MV-4-11 (cell line): ENCODE measurements at regions not wholly inside any gene's neighbourhood (a gene's known extent, or its start where the extent isn't known, plus 50 kb on each side); places are given as distances from the start of the nearest gene placed in this dataset.
"Not testable (repeated sequence)": the region's sequence is repeated elsewhere in the genome, so short reads cannot be mapped to it uniquely, and the experiment has no call there.

Source experiments
- DNase-seq: peaks from one replicate; lab custom pipeline; 2025; lab: John Stamatoyannopoulos, UW

DNA sequence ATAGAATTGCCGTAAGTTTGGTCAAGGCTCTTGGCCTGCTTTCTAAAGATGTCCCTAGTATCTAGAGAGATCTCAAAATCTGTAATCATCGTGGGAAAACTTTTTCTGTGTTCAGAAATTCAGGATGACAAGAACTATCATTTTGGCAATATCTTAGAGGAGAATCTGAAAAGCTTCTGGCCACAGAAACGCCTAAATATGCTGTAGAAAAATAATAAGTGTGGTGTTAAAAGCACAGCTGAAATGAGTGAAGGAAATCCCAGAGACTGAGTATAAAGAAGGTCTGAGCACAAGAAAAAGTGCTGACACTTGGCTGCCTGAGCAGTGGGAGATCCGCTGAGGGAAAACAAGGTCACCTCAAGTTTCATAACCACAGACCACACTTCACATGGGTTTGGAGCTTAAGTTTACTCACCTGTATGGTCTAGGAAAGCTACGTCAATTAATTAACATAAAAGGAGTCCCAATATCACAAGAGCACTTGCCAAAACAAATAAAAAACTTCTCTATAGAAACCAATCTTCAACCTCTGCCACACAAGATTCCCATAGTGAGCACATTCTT is 235.2 kb upstream of the IRF2BP2 start:
- no peak for DNase-seq

DNA sequence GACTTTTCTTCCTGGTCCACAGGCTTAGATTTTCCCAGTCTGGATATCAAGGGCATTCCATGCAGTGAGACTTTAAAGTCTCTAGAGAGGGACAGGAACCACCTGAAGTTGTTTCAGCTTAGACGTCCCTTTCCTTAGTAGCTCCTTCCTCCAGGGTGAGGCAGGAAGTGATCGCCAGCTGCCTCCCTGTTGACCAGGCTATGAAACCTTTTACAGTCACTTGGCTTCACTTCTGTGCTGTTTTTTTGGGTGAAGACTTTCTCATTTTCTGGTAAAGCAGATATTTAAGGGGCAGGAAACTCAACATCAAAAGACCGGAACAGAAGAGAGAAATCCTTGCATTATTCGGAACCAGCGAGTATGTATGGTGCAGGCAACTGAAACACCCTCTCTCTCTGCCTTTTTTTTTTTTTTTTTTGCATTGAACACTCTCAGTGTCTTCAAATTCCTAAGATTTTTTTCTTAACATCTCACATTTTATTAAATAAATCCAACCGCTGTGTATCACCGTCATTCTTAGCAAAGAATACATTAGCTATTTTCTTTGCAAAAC is 234.6 kb upstream of the IRF2BP2 start:
- peak; percentile 51 for DNase-seq

DNA sequence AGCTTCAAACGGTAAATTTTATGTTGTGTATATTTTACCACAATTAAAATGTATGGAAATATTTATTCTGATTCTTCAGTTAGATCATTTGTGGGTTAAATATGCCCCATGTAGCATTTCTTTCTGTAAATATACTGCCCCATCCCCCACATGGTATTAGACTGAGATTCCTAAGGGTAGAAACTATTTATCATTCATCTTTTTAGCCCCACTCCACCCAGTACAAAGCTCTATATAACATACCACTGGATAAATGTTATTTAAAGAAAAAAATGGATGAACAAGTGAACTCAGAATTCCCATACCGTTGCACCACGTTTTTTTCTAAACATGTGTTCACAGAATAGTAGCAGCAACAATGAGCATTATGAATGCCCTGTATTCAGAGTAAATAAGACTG is 234.0 kb upstream of the IRF2BP2 start:
- DNase-seq: no peak

DNA sequence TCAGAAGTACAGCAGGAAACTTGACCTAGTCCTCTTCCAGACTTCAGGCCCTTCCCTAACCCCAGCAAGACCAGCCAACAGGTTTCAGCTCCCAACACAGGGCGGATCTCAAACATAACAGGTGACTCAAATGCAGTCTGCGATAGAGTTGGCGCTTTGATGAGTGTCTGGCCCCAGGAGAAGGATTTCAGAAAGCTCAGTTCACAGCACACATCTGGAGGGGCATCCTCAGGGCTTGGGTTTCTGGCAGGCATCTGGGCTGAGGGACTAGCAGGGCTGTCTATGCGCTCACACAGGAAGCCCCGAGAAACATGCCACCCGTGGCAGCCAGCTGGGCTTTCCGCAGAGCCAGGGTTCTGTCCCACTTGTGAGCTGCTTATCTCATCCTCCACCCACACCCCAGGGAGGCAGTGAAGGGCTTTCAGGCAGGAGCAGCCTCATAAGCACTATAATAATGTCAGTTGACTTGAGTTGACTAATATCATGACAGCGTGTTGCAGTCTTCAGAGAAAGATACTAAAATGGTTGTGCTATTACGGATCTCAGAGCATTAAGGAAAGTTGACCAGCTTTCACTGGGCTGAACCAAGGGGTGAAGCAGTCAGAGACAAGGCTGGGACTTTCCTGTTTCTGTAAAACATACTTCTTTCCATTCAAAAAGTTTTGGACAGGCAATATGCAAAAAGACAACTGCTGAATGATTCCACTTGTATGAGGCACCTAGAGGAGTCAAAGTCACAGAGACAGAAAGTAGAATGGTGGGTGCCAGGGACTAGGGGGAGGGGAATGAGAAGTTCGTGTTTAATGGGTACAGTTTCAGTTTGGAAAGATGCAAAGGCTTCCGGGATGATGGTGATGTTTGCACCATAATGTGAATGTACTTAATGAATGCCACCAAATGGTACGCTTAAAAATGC is 233.0 kb upstream of the IRF2BP2 start:
- DNase-seq: peak; percentile 28

DNA sequence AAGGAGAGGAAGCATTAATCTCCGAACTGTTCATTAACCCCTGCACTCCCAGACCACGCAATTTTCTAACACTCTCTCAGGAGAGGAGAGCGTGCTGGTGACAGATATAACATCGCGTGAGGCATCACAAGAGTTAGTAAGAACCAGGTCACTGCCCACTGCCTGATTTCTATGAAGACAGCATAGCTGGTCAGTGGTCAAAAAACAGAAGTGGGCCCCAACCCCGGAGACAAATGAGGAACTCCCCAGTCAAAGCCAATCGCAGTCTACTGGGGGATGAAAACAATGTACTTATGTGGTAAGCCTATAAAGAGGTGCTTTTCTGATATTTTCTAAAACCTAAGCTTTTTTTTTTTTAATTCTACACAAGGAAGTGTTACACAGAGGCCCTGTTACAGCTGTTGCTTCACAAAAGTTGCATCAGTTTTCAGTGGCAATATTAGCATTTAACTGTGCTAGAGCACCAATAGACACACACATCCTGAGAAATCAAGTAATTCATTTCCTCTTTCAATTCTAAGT is 231.8 kb upstream of the IRF2BP2 start:
- peak; percentile 100 for DNase-seq

DNA sequence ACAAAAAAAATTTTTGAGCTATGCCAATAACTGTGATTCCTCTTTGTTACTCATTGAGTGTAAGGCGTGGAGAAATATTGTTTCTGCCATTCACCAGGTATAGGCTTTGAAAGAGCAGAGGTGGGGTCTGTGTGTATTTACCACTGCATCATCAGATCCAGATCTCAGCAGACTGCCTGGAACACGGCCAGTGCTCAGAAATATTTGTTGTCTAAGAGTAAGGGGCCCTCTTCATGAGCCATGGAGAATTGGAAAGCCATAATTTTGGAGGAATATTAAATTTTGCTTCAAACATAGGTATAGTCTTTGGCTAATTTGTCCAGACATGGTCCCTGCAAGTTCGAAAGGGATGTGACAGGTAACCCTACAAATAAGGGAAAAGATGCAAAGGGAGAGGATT is 231.3 kb upstream of the IRF2BP2 start:
- DNase-seq: no peak

DNA sequence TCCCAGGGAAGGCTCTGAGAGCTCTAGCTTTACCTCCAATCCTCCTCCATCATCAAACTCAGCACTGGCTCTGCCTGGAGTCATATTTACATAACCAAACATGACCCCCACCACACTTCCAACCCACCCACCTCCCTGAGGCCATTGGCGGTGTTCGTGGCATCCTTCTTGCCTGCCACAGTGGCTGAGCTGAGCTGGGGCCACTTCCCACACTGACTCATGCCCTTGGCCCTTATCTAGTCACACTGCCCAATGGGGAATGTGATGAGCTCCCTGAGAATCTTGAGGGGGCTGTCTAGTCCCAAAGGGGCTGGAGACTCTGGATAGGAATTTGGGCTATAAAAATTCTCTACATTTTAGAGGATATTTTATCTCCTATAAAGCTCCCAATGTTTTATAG is 230.9 kb upstream of the IRF2BP2 start:
- DNase-seq: peak; percentile 71

DNA sequence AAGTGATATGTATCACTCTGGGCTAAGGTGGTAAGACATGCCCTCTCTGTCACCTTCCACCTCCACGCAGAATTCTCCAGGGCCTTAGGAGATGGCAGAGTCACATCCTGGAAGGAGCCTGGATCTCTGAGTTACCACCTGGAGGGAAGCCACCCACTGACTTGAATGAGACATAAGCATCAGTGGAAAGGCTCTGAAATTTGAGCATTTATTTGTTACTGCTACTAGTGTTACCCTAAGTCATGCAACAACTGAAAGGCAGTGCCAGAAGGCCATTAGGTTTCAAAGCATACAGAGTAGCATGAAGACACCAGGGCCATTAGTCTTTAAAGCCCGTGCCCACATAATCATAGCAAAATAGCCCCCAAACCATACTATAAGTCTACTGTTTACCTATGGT is 230.3 kb upstream of the IRF2BP2 start:
- DNase-seq: no peak

DNA sequence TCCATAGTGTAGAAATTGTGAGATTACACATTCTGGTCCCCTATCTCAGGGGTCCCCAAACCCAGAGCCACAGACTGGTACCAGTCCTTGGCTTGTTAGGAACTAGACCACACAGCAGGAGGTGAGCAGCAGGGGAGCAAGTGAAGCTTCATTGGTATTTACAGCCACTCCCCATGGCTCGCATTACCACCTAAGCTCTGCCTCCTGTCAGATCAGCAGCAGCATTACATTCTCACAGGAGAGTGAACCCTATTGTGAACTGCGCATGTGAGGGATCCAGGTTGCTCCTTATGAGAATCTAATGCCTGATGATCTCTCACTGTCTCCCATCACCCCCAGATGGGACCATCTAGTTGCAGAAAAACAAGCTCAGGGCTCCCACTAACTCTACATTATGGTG is 229.7 kb upstream of the IRF2BP2 start:
- DNase-seq: no peak

DNA sequence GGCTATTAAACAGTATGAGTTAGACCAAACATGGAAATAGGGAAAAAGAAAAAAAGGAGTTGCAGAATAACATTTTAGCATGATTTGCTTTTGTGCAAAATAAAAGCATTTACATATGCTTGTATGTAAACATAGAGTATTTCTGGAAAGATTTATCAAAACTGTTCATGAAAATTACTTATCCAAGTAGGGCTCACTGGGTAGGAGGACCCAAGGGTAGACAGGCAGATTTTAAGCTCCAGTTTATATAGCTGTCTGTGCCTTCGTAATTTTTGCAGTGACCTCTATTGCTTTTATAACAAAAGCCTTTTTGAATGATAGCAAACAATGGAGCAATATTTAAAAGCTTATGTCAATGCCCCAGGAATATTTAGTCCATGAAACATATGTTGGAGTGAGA is 228.8 kb upstream of the IRF2BP2 start:
- no peak for DNase-seq

DNA sequence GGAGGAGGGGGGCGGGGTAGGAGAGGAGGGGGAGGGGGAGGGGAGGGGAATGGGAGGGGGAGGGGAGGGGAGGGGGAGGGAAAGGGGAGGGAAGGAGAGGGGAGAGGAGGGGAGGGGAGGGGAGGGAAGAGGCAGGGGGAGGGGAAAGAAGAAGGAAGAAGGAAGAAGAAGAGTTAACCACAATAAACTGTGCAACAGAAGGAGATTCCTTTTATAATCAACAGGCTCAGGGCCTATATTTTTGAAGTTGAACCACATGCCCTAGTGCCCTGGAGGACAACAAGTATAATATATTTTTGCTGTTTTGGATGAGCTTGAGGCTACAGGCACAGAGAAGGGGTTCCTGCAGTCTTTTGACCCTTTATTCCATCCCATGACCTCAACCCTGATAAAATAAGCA is 228.2 kb upstream of the IRF2BP2 start:
- DNase-seq: peak; percentile 75

DNA sequence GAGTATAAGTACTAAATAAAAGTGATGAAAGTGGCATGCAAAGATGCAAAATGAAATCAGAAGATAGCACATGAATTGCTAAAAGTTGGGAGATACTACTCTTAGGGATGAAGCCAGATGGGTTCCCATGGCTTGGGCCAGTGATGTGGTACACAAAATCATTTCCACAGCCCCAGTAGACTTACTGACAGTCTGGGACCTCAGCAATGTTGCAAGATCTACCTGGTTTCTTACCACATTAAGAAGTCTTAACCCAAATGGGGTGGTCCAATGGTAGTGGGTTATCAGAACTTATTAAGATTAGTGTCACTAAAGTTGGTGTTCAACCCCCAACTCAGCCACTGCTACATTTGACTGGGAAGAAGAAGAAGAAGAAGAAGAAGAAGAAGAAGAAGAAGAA is 227.7 kb upstream of the IRF2BP2 start:
- peak; percentile 16 for DNase-seq

DNA sequence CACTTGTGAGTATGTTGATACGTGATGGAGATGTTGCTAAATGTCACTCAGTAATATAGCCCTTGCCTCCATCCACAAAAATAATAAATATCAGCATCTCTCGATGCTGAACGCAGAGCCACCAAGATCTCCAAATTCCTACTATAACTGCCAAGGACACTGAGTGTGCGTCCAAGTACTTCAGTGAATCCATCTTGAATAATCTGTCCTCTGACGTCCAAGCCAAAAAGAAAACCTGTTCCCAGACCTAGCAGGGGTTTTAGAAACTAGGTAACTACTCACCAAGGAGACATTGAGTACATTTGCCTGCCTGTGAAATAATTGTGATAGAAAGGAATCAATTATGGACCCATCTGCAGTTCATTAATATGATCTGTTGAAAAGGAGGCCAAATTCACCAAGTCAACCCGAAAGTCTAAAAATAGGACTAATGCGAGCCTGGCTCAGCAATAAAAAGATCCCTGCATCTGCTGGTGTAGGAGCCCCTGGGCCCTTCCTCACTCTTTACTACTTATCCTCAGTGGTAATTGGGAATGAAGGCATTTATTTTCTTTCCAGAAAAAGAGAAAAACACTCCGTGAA is 226.9 kb upstream of the IRF2BP2 start:
- DNase-seq: no peak

DNA sequence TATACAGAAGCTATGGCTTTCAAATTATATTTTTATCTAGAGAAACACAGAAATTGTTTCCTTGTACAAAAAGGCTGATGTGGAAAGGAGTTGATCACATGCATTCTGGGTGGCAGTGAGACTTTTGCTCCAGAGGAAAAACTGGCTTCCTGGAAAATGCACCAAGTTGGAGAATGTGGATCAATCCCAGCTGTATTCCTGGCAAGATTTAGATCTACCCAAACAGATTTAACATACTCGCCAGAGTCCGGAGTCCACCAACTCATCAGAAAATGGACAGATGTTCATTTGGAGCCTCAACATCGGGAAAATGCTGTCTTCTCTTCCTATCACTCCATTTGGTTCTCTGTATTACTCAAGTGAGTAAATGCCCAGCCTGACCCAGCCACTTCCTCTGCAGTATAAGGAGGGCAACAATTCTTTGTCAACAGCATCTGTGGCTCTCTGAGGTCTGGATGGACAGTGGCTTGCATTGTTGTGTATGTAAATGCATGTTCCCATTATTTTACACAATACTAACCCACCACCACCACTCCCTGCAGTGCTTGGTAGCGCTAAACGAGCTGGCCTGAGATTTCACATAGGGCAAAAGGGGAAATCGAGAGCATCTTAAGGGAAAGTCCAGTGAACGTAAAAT is 226.2 kb upstream of the IRF2BP2 start:
- DNase-seq: peak; percentile 83

DNA sequence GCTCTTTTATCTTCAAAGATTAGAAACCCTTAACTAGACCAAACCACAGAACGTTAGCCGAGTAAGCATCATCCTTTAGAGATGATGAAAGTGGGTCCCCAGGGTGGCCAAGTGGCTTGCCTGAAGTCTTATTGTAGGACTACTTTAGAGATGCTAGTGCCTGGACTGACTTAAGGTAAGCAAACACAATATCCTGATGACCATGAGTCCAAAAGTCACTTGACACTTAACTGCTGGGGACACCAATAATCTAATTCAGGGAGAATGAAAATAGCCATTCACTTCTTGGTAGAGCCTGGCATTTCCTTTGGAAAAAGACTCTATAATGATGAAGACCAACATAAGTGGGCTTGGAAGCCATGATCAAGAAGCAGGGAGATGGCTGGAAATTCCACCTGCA is 225.3 kb upstream of the IRF2BP2 start:
- DNase-seq: no peak

DNA sequence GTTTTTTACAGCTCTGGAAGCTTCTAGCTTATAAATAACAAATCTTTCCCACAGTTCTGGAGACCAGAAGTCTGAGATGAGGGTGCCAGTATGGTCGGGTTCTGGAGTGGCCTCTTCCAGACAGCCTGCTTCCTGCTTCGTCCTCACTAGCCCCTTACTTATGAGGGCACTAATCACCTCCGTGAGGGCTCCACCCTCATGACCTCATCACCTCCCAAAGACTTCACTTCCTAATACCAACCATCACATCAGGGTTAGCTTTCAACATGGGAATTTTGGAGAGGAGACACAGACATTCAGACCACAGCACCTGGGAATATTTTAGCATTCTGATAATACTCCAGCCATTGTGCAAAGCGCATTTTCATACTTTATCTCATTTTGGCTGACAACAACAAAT is 223.7 kb upstream of the IRF2BP2 start:
- DNase-seq: no peak

DNA sequence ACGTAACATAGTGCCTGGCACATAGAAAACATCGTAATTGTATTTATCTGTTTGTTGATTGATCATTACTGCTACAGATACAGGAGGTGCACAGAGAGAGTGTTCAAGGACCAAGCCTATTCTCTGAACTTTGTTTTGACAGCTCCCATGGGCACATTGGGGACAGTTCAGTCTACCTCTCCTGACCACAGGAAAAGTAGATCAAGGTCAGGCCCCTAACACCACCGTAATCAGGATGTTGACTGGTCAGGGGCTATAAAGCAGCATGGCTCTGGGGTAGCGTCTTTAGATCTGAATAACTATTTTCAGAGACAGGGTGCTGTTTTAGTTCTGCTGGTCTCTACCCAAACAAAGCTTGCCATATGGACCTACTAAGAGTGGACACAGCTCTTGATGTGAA is 223.1 kb upstream of the IRF2BP2 start:
- no peak for DNase-seq

DNA sequence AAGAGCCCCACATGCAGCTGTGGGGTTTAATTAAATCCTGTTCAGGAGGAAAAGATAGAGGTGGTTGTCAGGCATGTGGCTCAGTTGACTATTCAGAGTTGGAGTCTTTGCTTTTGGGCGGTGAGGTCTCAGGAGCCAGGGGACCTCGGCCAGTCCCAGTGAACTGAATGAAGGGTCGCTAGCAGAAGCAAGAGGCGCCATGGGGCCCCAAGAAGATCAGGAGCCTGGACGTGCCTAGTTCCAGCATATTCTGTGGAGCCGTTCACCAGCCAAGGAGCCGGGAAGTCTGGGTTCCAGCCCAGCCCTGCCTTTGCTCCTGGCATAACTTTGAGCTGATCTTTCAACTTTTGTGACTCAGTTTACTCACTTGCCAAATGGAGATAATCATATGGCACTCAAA is 217.7 kb upstream of the IRF2BP2 start:
- DNase-seq: no peak

DNA sequence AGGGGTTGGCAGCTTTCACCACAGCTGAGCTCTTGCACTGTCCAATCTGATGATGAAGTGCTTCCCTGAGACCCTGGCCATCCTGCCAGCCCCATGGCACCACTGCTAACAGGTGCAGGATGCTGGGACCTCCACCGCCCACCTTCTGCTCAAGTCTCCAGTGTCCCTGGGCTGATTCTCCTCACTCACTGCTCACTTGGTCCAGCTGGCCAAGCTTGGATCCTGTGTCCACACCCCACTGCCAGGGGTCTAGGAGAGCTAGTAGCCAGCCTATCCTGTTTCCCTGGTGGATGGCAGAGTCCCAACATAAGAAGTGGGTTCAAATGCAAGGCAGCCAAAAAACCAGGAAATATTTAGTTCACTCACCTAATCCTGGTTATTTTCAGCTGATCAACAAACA is 217.2 kb upstream of the IRF2BP2 start:
- DNase-seq: no peak

DNA sequence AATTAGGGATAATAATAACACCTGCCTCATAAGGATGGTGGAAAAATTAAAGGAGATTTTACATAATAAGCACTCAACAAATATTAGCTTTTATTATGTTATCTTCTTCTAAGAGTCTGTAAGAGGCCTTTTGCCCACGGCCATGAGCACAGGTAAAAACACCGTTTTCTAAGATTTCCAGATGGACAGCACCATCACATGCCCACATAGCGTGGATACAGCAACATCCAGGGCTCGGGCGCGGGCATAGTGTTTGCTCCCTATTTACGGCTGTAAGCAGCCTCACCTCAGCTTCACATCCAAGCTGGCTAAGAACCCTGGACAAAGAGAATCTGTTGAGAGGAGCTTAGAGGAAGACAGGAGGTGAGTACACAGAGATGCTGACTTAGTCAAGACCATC is 216.4 kb upstream of the IRF2BP2 start:
- DNase-seq: no peak

DNA sequence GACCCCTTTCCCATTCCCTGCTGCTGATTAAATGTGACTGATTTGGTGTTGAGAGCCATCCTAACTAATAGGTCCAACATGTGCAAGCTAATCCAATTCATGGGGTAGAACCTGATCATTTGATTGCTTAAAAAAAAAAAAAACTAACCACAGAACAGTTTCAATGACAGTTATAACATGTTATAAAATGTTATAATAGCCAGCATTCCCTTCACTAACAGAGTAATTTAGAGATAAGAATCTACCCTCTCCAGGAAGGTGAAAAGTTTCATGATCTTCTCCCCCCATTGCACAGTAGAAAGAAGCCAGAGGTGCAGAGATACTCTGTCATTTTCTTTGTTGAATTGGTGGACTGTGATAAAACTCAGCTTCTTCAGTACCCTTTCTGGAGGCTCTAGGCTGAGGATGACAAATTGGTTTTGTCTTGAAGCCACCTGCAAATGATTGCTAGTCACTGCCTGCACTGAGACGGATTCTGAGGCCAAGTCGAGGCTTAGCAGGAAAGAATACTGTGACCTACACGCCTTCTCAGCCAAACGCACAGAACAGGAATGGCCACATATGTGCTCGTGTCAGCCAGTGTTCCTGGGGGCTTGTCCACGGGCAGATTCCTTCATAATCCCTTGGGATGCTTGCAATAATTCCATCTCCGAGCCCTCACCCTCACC is 215.7 kb upstream of the IRF2BP2 start:
- no peak for DNase-seq

DNA sequence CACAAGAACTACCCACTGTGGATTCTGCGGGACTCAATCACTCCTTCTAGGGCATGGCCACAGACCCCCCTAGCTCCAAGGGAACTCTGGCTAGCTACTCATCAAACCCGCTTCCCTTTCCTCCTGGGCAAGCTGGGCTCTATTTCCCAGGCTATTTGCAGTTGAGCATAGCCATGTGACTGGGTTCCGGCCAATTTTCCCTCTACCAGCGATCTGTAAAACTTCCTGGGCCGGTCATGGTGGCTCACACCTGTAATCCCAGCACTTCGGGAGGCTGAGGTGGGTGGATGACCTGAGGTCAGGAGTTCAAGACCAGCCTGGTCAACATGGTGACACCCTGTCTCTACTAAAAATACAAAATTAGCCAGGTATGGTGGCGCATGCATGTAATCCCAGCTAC is 214.9 kb upstream of the IRF2BP2 start:
- DNase-seq: not testable (repeated sequence)
